ENCODE measurements at regions not wholly inside any gene's neighbourhood (a gene's known extent, or its start where the extent isn't known, plus 50 kb on each side); places are given as distances from the start of the nearest gene placed in this dataset.
A peak's percentile ranks its signal among the peaks of the same experiment; 100 is the strongest.
"Not testable (repeated sequence)": the region's sequence is repeated elsewhere in the genome, so short reads cannot be mapped to it uniquely, and the experiment has no call there.

DNA sequence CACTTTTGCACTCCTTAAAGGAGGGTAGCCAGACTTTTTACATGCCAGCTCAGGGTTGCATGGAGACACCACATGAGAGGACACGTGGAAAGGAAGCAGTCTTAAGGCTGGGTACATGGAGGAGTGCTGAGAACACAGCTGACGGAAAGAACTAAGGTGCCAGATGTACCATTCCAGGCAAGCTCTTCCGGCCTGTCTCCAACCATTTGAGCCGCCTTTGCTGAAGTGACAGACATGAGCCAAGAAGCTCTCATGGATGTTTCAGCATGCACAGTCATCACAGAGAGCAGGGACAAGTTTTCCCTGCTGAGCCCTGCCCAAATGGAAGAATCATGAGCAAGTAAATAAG, 83.4 kb upstream of the BMP2K start:
- DNase-seq = peak; percentile 6 to 18

DNA sequence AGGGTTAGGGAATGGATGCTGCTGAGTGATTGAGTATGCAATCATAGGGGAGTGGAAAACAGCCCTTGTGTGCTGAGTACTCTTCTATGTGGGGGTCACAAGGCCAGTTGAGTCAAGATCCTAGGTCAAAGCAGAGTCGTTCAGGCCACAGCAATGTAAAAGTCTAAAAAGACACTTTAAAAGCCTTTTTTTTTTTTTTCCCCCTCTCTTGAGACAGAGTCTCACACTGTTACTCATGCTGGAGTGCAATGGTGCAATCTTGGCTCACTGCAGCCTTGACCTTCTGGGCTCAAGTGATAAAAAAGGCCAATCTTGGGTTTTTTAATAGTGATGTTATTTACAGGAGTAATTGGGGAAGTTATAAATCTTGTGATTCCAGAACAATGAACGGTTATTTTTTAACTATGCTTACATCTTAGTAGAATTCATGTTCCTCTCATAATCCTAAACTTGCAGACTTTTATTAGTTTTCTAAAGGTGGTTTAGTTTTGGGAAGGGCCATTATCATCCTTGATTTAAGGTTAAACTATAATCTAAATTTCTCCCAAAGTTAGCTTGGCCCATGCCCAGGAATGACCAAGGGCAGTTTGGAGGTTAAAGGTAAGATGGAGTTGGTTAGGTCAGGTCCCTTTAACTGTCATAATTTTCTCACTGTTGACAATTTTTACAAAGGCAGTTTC, 82.2 kb upstream of the BMP2K start:
- DNase-seq = no peak

DNA sequence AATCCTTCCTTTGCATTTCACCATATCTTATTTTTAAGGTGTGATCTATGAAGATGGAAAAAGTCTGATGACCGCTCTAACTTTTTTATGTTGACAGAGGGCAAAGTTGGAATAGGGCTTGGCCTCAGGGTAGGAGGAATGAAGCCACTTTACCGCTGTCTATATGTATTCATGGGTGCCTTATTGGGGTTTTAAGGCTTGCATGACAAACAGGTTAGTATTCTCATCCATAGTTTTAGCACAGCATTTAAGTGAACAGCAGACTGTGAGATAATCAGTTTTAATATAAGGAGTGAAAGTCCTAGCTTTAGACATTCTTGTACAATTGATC, 81.7 kb upstream of the BMP2K start:
- no peak for DNase-seq

GRCh38 chr4:78695910-78696309, 80.2 kb upstream of the BMP2K start:
- no peak for DNase-seq

- DNase-seq = no peak
These were observed 73.1 kb upstream of the BMP2K start for GRCh38 chr4:78703079-78703478.

- DNase-seq = no peak
These were observed 71.8 kb upstream of the BMP2K start for GRCh38 chr4:78704317-78704716.

DNA sequence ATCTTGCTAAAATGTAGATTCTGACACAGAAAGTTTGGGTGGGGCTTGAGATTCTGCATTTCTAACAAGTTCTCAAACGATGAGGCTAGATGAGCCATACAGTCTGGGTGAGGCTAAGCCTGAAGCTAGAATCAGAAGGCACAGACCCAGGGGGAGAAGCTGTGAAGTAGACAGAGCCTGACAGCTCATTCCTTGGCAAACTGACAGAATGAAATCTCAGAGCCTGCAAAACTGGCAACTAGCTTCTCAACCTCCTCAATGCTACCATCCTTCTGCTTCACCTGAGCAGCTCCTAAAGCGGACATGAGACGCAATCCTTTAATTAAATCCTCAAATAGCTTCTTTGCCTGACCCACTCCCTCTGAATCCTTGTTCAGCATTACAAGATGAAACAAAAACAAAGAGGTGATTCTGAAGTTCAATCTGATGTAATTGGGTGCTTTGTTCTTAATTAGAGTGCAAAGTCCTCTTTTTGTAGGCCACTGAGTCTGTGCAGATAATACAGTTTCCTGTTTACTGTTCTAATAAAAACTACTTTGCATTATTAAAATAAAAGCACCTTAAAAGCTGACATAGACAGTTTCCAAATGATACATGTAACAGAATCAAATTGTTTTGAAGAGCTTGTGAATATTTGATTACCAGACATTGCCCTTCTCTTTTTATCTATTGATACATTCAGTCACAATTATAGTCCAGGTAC, 71.0 kb upstream of the BMP2K start:
- DNase-seq = peak; percentile 16 to 24

GRCh38 chr4:78706302-78706701, 69.8 kb upstream of the BMP2K start:
- DNase-seq = no peak

DNA sequence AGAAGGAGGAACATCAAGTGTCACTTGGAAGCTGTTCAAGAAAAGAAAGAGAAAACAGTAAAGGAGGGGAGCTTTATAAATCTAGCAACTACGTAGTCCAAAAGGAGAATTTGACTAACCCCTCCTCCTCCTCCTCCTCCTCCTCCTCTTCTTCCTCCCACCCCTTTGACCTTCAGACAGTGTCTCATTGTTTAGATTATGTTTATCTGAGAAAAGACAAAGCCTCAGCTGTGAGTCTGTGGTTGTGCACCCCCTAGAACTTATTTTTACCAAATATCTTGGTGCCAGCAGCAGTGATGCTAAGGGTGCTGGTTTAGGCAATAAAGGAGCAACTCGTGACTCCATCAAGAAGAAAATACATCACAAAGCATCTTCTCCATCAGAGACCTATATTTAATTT, 68.9 kb upstream of the BMP2K start:
- DNase-seq = peak in 1 of 2 donors; percentile 36

DNA sequence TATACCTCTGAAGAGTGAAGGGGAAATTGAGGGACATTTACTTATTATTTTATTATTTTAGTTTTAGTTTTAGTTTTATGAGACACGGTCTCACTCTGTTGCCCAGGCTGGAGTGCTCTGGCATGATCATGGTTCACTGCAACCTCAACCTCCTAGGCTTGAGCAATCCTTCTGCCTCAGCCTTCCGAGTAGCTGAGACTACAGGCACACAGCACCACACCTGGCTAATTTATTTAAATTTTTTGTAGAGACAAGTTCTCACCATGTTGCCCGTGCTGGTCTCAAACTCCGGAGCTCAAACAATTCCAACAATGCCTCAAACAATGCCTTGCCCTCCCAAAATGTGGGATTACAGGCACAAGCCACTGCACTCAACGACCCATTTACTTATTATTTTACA, 68.4 kb upstream of the BMP2K start:
- DNase-seq = no peak

DNA sequence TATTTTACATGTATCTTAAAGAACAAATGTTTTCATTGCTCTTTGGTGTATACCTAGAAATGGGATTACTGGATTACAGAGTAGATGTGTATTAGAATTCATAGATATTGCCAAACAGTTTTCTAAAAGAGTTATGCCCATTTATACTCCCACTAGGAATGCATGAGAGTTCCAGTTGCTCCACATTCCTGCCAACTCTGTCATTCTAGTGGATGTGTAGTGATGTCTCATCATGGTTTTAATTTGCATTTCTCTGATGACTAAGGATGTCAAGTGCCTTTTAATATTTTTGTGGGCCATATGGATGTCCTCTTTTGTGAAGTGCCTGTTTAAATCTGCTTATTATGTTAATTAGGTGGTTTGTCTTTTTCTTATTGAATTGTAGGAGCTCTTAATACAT, 65.6 kb upstream of the BMP2K start:
- DNase-seq = no peak

DNA sequence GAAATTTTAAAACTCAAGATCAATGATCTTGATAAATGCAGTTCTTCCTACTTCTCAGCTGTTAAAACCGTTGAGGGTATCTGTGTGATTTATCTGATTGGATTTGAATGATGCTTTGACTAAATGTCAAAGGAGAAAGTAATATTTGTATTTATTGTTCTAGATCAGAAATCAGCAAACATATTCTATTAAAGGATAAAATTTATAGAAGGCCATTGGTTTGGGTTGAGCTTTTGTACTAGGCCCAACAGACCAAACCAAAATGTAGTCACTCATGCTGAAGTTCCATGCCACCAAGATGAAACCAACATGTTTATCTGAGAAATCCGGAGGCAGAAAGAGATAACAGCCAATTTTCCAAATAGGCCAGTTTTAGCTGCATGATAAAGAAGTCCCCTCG, 64.5 kb upstream of the BMP2K start:
- DNase-seq = no peak

GRCh38 chr4:78714598-78714997, 61.6 kb upstream of the BMP2K start:
- not testable (repeated sequence) for DNase-seq

- DNase-seq = not testable (repeated sequence)
These were observed 60.8 kb upstream of the BMP2K start for GRCh38 chr4:78715372-78715771.

- DNase-seq = not testable (repeated sequence)
These were observed 58.4 kb upstream of the BMP2K start for GRCh38 chr4:78717712-78718111.

DNA sequence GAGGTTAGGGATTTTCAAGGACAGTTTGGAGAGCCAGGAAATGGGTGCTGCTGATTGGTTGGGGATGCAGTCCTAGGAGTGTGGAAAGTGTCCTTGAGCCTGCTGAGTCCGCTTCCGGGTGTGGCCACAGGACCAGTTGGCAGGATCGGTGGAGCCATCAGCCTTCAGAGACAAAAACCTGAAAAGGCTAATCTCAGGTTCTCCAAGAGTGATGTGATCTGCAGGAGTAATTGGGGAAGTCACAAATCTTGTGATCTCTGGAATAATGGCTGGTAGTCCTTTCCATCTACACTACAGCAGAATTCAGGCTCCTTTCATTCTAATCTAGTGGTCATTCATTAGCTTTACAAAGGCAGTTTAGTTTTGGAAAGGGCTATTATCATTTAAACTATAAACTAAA, 55.9 kb upstream of the BMP2K start:
- no peak for DNase-seq

DNA sequence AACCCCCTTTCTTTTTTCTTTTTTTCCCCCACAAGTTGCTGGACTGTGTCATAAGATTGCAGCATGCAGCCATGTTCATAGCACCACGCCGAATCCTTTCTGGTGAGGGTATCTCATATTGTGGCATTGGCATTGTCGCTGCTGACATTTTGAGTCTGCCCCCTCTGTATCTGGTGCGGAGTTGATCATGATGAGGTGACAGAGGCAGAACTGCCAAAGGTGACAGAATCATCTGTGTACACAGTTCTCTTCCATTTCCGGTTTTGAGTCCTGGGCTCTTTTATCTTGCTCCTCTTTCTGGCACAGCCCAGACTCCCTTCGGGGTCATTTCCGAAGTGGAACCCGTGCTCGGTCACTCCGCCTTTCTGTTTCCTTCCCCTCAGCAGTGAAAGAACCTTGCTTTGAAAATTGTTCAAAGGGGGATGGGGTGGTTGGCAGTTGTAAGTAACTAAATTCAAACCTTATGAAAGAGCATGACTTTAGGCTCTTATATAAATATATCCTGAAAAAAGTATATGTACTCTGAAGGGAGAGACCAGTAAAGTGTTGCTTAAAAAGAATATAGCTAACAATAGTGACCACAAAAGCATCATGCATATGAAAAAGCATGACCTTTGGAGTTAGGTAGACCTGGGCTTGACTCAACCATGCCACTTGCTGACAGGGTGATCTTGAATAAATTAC, 55.0 kb upstream of the BMP2K start:
- DNase-seq = no peak

DNA sequence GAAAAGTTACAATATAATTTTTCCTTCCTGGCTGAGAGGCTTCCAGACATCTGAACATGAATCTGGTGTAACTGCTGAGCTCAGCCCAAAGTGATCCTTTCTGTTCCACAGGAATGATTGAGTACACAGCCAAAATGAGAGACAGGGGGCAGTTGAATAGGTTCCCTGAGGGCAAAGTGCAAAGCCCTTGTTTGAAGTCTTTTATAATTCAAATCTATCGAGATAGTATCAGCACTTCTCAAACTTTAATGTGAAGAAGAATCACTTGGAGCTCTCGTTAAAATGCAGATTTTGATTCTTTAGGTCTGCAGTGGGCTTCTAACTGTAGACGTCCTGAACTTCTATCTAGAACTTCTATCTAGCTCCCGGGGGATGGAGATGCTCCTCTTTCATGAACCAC, 54.4 kb upstream of the BMP2K start:
- no peak for DNase-seq

- DNase-seq = no peak
These were observed 53.8 kb upstream of the BMP2K start for GRCh38 chr4:78722320-78722719.

GRCh38 chr4:78722878-78723277, 53.3 kb upstream of the BMP2K start:
- DNase-seq = no peak

Measured in hippocampal formation (tissue), 2 donors.